Trophoblast cell (in vitro differentiated cells and primary cell): ENCODE measurements at regions not wholly inside any gene's neighbourhood (a gene's known extent, or its start where the extent isn't known, plus 50 kb on each side); places are given as distances from the start of the nearest gene placed in this dataset.

Experiments used
- DNase-seq, 2 donors: peaks; one replicate each; pipeline ENCODE4 v3.0.0-alpha.2; 2016
- H2AFZ ChIP-seq: 2 replicates; pipeline ENCODE4 v1.6.1; 2013; ENCODE audit warnings: low read length, moderate library complexity, mild to moderate bottlenecking; ENCODE audit not compliant: insufficient read depth, poor library complexity
- H2AK5ac ChIP-seq: 2 replicates; pipeline ENCODE4 v1.6.1; 2013; ENCODE audit warnings: mild to moderate bottlenecking, low read length
- H2BK120ac ChIP-seq: 2 replicates; pipeline ENCODE4 v1.6.1; 2013; ENCODE audit warnings: low read length, mild to moderate bottlenecking, moderate library complexity; ENCODE audit not compliant: insufficient read depth, poor library complexity
- H2BK12ac ChIP-seq: 2 replicates; pipeline ENCODE4 v1.6.1; 2013; ENCODE audit warnings: mild to moderate bottlenecking, low read length, moderate library complexity
- H2BK5ac ChIP-seq: 2 replicates; pipeline ENCODE4 v1.6.1; 2013; ENCODE audit warnings: low read length, low read depth, moderate library complexity, mild to moderate bottlenecking; ENCODE audit not compliant: poor library complexity
- H3K14ac ChIP-seq: 2 replicates; pipeline ENCODE4 v1.6.1; 2013; ENCODE audit warnings: mild to moderate bottlenecking, low read length
- H3K18ac ChIP-seq: 2 replicates; pipeline ENCODE4 v1.6.1; 2013; ENCODE audit warnings: mild to moderate bottlenecking, low read length
- H3K23ac ChIP-seq: 2 replicates; pipeline ENCODE4 v1.6.1; 2013; ENCODE audit warnings: low read length
- H3K27ac ChIP-seq: 2 replicates; pipeline ENCODE4 v1.5.1; 2013; ENCODE audit warnings: low read depth, mild to moderate bottlenecking, inconsistent platforms, low read length, moderate library complexity
- H3K27me3 ChIP-seq: 2 replicates; pipeline ENCODE4 v1.6.1; 2013; ENCODE audit warnings: inconsistent platforms, mild to moderate bottlenecking, low read length, moderate library complexity; ENCODE audit not compliant: insufficient read depth
- H3K36me3 ChIP-seq, 2 experiments: 1 replicate in 1 of 2; 2 replicates in 1 of 2; pipeline ENCODE4 v1.6.1; 2013; ENCODE audit warnings: low read length in 2 of 2, mild to moderate bottlenecking in 2 of 2, moderate library complexity in 1 of 2; ENCODE audit not compliant: insufficient read depth in 2 of 2, control insufficient read depth in 1 of 2
- H3K4ac ChIP-seq: 2 replicates; pipeline ENCODE4 v1.6.1; 2013; ENCODE audit warnings: low read depth, mild to moderate bottlenecking, low read length, moderate library complexity
- H3K4me1 ChIP-seq, 2 experiments: 1 replicate in 1 of 2; 2 replicates in 1 of 2; pipeline ENCODE4 v1.6.1; 2013; ENCODE audit warnings: low read length in 2 of 2, mild to moderate bottlenecking in 2 of 2, moderate library complexity in 1 of 2; ENCODE audit not compliant: insufficient read depth in 2 of 2, control insufficient read depth in 1 of 2
- H3K4me2 ChIP-seq: 2 replicates; pipeline ENCODE4 v1.6.1; 2013; ENCODE audit warnings: inconsistent platforms, mild to moderate bottlenecking, low read length, moderate library complexity
- H3K4me3 ChIP-seq: 2 replicates; pipeline ENCODE4 v1.5.1; 2013; ENCODE audit warnings: mild to moderate bottlenecking, low read depth, low read length, inconsistent platforms
- H3K79me1 ChIP-seq: one replicate; pipeline ENCODE4 v1.6.1; 2013; ENCODE audit warnings: low read length
- H3K79me2 ChIP-seq: 2 replicates; pipeline ENCODE4 v1.6.1; 2013; ENCODE audit warnings: low read length, mild to moderate bottlenecking; ENCODE audit not compliant: control insufficient read depth, insufficient read depth, poor library complexity
- H3K9ac ChIP-seq: 2 replicates; pipeline ENCODE4 v1.6.1; 2013; ENCODE audit warnings: mild to moderate bottlenecking, low read length
- H3K9me3 ChIP-seq: 2 replicates; pipeline ENCODE4 v1.6.1; 2013; ENCODE audit warnings: low read depth, mild to moderate bottlenecking, control low read depth, inconsistent platforms, low read length; ENCODE audit not compliant: insufficient read depth
- H4K12ac ChIP-seq: 2 replicates; pipeline ENCODE4 v1.6.1; 2013; ENCODE audit warnings: low read depth, mild to moderate bottlenecking, low read length, moderate library complexity
- H4K8ac ChIP-seq: 2 replicates; pipeline ENCODE4 v1.6.1; 2013; ENCODE audit warnings: low read depth, mild to moderate bottlenecking, low read length, moderate library complexity
- H4K91ac ChIP-seq: one replicate; pipeline ENCODE4 v1.6.1; 2013; ENCODE audit warnings: low read depth, mild to moderate bottlenecking, low read length, moderate library complexity
- WGBS: extraction: QIAGEN DNeasy Blood & Tissue Kit; methylation state at CpG from one replicate; pipeline ENCODE4 v1.1.7; 2013; ENCODE audit warnings: missing lambda C conversion rate; ENCODE audit not compliant: insufficient read length, insufficient coverage; ENCODE audit errors: extremely low coverage; 5-methylcytosine and 5-hydroxymethylcytosine counted together

- Histone ChIP-seq H2AK5ac (no peak overlapping the region), H3K9ac (no peak overlapping the region), H3K9me3 (no peaks in the 10 kb centered on the region), H3K4me2 (no peak overlapping the region), H2BK120ac (no peak overlapping the region), H3K79me2 (no peaks in the 10 kb centered on the region), H3K36me3 (no peaks in the 10 kb centered on the region), H3K4me1 (no peaks in the 10 kb centered on the region), H2AFZ (no peak overlapping the region), H2BK12ac (no peak overlapping the region), H4K12ac (no peak overlapping the region), H3K14ac (no peak overlapping the region), H3K27ac (no peak overlapping the region), H2BK5ac (no peak overlapping the region), H4K8ac (no peak overlapping the region), H3K4me3 (no peak overlapping the region), H3K27me3 (no peaks in the 10 kb centered on the region), H4K91ac (no peak overlapping the region), H3K23ac (no peak overlapping the region), H3K18ac (no peak overlapping the region), H3K79me1 (no peaks in the 10 kb centered on the region), H3K4ac (no peak overlapping the region)
- no CpG with 5 or more reads among the region's 2 CpGs for WGBS
- no peak for DNase-seq
These were observed 303.8 kb downstream of the TDRD15 start for GRCh38 chr2:21427606-21428005.

GRCh38 chr2:21428754-21429153 lies 305.0 kb downstream of the TDRD15 start:
- no peaks in the 10 kb centered on the region for H3K79me1 ChIP-seq
- no peak overlapping the region for H3K4me3 ChIP-seq
- no peak overlapping the region for H2BK12ac ChIP-seq
- H2AFZ ChIP-seq, result no peak overlapping the region
- no peak for DNase-seq
- no peak overlapping the region for H2BK120ac ChIP-seq
- H4K8ac ChIP-seq, result no peak overlapping the region
- no peak overlapping the region for H4K91ac ChIP-seq
- no peak overlapping the region for H4K12ac ChIP-seq
- no peak overlapping the region for H2AK5ac ChIP-seq
- no peak overlapping the region for H3K27ac ChIP-seq
- no peak overlapping the region for H3K9ac ChIP-seq
- WGBS, result no CpG with 5 or more reads among the region's 1 CpG
- H3K79me2 ChIP-seq, result no peaks in the 10 kb centered on the region
- no peak overlapping the region for H3K23ac ChIP-seq
- no peaks in the 10 kb centered on the region for H3K27me3 ChIP-seq
- no peak overlapping the region for H2BK5ac ChIP-seq
- H3K4me2 ChIP-seq, result no peak overlapping the region
- H3K18ac ChIP-seq, result no peak overlapping the region
- H3K14ac ChIP-seq, result no peak overlapping the region
- H3K4ac ChIP-seq, result no peak overlapping the region
- no peaks in the 10 kb centered on the region for H3K36me3 ChIP-seq
- no peaks in the 10 kb centered on the region for H3K4me1 ChIP-seq
- H3K9me3 ChIP-seq, result no peaks in the 10 kb centered on the region

DNA sequence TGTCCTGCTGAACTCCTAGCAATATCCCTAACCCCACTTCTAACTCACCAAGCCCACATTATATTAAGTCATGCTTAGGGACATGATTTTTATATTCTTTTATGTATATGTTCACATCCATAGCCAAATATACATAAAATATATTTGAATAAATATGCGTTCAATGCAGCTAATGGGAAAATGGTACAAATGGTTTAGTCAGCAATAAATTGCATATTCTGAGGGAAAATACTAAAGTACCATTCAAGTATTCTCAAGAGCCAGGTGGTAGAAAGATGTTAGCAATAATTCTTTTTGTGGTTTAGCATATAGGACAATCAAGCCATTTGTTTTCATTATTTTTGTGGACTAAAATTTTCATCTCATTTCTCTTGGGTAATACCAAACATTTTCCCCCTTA lies 306.0 kb downstream of the TDRD15 start:
- H4K91ac ChIP-seq, result no peak overlapping the region
- no peaks in the 10 kb centered on the region for H3K36me3 ChIP-seq
- no peak overlapping the region for H2BK120ac ChIP-seq
- no peaks in the 10 kb centered on the region for H3K79me2 ChIP-seq
- no peak overlapping the region for H4K12ac ChIP-seq
- H3K4me3 ChIP-seq, result no peak overlapping the region
- H3K27ac ChIP-seq, result no peak overlapping the region
- no peaks in the 10 kb centered on the region for H3K79me1 ChIP-seq
- H3K9ac ChIP-seq, result no peak overlapping the region
- no peak overlapping the region for H2BK12ac ChIP-seq
- DNase-seq, result no peak
- no peaks in the 10 kb centered on the region for H3K9me3 ChIP-seq
- no peaks in the 10 kb centered on the region for H3K27me3 ChIP-seq
- no CpG with 5 or more reads among the region's 1 CpG for WGBS
- no peak overlapping the region for H2BK5ac ChIP-seq
- no peak overlapping the region for H3K4me2 ChIP-seq
- H2AFZ ChIP-seq, result no peak overlapping the region
- no peak overlapping the region for H2AK5ac ChIP-seq
- H3K23ac ChIP-seq, result no peak overlapping the region
- no peak overlapping the region for H4K8ac ChIP-seq
- H3K4me1 ChIP-seq, result no peaks in the 10 kb centered on the region
- no peak overlapping the region for H3K18ac ChIP-seq
- no peak overlapping the region for H3K4ac ChIP-seq
- no peak overlapping the region for H3K14ac ChIP-seq

DNA sequence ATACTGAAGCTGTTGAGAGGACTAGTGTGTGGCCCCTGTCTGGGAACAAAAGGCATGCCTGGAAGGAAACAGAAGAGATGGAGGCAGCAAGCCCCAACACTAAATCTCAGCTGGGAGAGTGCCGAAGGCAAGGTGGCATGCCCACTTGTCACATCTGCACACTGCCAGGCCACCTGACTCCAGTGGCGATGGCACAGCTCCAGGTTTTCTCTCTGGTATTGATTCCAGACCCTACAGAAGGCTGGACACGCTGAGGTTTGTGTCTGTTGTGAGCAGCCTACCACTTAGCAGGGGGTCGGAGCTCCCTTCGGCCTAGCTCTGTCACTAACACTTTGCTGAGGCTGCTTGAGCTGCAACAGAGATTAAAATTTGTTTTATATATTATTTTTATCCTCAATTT lies 307.3 kb downstream of the TDRD15 start:
- Histone ChIP-seq H2AK5ac (no peak overlapping the region), H3K27ac (no peak overlapping the region), H3K4me1 (no peaks in the 10 kb centered on the region), H3K9me3 (no peaks in the 10 kb centered on the region), H3K18ac (no peak overlapping the region), H3K4ac (no peak overlapping the region), H3K36me3 (no peaks in the 10 kb centered on the region), H3K79me1 (no peaks in the 10 kb centered on the region), H3K27me3 (no peaks in the 10 kb centered on the region), H3K14ac (no peak overlapping the region), H2AFZ (no peak overlapping the region), H3K23ac (no peak overlapping the region), H2BK5ac (no peak overlapping the region), H2BK120ac (no peak overlapping the region), H2BK12ac (no peak overlapping the region), H3K4me3 (no peak overlapping the region), H3K4me2 (no peak overlapping the region), H4K91ac (no peak overlapping the region), H3K9ac (no peak overlapping the region), H3K79me2 (no peaks in the 10 kb centered on the region), H4K8ac (no peak overlapping the region), H4K12ac (no peak overlapping the region)
- no CpG with 5 or more reads among the region's 5 CpGs for WGBS
- DNase-seq, result no peak
